SK-N-MC (cell line): ENCODE measurements at regions not wholly inside any gene's neighbourhood (a gene's known extent, or its start where the extent isn't known, plus 50 kb on each side); places are given as distances from the start of the nearest gene placed in this dataset.

Experiments
- EZH2 ChIP-seq: fragments of 200-600 bp; sonication (generic); IDR thresholded peaks from one replicate; pipeline ENCODE4 v1.6.1; 2017; ENCODE audit warnings: antibody characterized with exemption
- POLR2AphosphoS5 ChIP-seq: IDR thresholded peaks from 2 replicates; pipeline ENCODE4 v1.6.1; 2012; ENCODE audit warnings: mild to moderate bottlenecking, low read depth, low read length, borderline replicate concordance

GRCh38 chr4:169859366-169860216 is 101.8 kb upstream of the HPF1 start:
- no peak for TF ChIP-seq POLR2AphosphoS5
- TF ChIP-seq EZH2 = no peak
